Gastrocnemius medialis (tissue), 4 donors: ENCODE measurements at regions not wholly inside any gene's neighbourhood (a gene's known extent, or its start where the extent isn't known, plus 50 kb on each side); places are given as distances from the start of the nearest gene placed in this dataset.

Experiments
- POLR2A ChIP-seq, 2 donors: fragments of 450-650 bp; IDR thresholded peaks; one replicate each; pipeline ENCODE4 v1.6.1; 2017; ENCODE audit warnings: antibody characterized with exemption in 2 of 2, mild to moderate bottlenecking in 2 of 2, moderate library complexity in 2 of 2
- TF ChIP-seq, protein P1 (sequence below), 5 experiments: fragments of 450-650 bp in 3 of 5; fragments of 200-600 bp in 2 of 5; sonication (generic) in 2 of 5; IDR thresholded peaks in 4 of 5; conservative IDR thresholded peaks in 1 of 5; 1 replicate in 4 of 5; 2 replicates in 1 of 5; pipeline ENCODE4 v1.5.1; 2016 to 2019; ENCODE audit warnings: antibody characterized with exemption in 5 of 5, mild to moderate bottlenecking in 3 of 5, moderate library complexity in 3 of 5

DNA sequence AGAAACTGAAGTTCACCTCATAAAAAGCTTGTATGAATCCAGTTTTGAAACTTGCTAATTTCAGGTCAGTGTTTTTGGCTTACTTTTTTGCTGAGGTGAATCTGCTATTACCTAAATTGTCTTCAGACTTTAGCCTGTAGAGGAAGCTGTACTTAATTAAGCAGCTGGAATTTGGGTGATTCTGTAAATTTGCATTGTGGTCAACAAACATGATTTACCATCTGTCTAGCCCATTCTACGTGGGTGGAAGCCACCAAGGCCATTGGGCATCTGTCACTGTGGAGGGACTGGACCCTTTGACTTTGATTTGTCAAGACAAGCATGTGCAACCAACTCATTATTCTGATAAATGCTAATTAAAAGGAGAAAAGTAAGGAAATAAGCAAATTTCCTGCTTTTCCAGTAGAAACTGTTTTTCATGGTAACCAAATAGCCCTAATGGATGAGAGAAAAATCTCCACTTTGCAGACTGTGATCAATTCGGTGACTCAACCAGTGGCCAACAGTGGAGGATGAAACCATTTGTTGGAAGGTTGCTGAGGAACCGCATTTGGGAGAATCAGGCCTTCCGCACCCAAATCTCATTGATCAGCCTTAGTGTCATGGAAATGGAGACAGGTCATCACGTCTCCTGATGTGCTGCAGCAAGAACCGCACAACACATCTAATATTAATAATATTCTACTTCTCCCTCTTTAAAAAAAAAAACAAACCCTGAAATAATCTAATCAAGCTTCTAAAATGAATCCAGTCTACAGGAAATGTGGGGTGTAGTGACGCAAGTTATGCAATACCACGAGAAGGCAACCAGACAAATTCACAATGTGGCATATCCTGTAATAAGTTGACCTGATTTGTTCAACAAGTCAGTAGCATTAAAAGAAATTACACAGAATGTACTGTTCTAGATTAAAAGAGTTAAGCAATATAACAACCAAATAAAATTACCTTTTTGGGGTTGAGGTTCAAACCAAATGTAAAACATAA lies 54.3 kb downstream of the GARRE1 start:
- TF ChIP-seq, protein P1, sequence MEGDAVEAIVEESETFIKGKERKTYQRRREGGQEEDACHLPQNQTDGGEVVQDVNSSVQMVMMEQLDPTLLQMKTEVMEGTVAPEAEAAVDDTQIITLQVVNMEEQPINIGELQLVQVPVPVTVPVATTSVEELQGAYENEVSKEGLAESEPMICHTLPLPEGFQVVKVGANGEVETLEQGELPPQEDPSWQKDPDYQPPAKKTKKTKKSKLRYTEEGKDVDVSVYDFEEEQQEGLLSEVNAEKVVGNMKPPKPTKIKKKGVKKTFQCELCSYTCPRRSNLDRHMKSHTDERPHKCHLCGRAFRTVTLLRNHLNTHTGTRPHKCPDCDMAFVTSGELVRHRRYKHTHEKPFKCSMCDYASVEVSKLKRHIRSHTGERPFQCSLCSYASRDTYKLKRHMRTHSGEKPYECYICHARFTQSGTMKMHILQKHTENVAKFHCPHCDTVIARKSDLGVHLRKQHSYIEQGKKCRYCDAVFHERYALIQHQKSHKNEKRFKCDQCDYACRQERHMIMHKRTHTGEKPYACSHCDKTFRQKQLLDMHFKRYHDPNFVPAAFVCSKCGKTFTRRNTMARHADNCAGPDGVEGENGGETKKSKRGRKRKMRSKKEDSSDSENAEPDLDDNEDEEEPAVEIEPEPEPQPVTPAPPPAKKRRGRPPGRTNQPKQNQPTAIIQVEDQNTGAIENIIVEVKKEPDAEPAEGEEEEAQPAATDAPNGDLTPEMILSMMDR (IDR thresholded peaks at IDR 0.05 in 4 of 5, conservative IDR thresholded peaks at IDR 0.05 in 1 of 5): no peak
- no peak for TF ChIP-seq POLR2A (IDR thresholded peaks at IDR 0.05)
